NCI-H526 (cell line): ENCODE measurements at regions not wholly inside any gene's neighbourhood (a gene's known extent, or its start where the extent isn't known, plus 50 kb on each side); places are given as distances from the start of the nearest gene placed in this dataset.

Source experiments
- DNase-seq, 2 experiments: peaks; one replicate each; lab custom pipeline; 2025; lab: John Stamatoyannopoulos, UW

GRCh38 chr15:99440551-99441443 is 125.0 kb upstream of the MEF2A start:
- peak; percentile 55 to 75 for DNase-seq

GRCh38 chr15:99441444-99441800 is 124.4 kb upstream of the MEF2A start:
- no peak for DNase-seq

- DNase-seq: no peak
Observed at GRCh38 chr15:99441871-99442251, 123.9 kb upstream of the MEF2A start.

GRCh38 chr15:99442252-99442897 is 123.4 kb upstream of the MEF2A start:
- no peak for DNase-seq

- no peak for DNase-seq
Observed at GRCh38 chr15:99443056-99443756, 122.6 kb upstream of the MEF2A start.

GRCh38 chr15:99443768-99444446 is 121.9 kb upstream of the MEF2A start:
- DNase-seq: no peak

- DNase-seq: peak in 1 of 2 experiments; percentile 22
Observed at GRCh38 chr15:99445272-99445850, 120.4 kb upstream of the MEF2A start.

GRCh38 chr15:99446565-99447496 is 119.0 kb upstream of the MEF2A start:
- DNase-seq: peak in 1 of 2 experiments; percentile 32

- DNase-seq: peak in 1 of 2 experiments; percentile 20
Observed at GRCh38 chr15:99447497-99448371, 118.0 kb upstream of the MEF2A start.

GRCh38 chr15:99449514-99449913 is 116.3 kb upstream of the MEF2A start:
- peak in 1 of 2 experiments; percentile 17 for DNase-seq

GRCh38 chr15:99450896-99451358 is 114.9 kb upstream of the MEF2A start:
- DNase-seq: peak in 1 of 2 experiments; percentile 25

GRCh38 chr15:99451484-99451883 is 114.3 kb upstream of the MEF2A start:
- DNase-seq: no peak

GRCh38 chr15:99452010-99452409 is 113.8 kb upstream of the MEF2A start:
- DNase-seq: no peak

GRCh38 chr15:99452728-99453636 is 112.8 kb upstream of the MEF2A start:
- no peak for DNase-seq

GRCh38 chr15:99453637-99454030 is 112.2 kb upstream of the MEF2A start:
- no peak for DNase-seq

- no peak for DNase-seq
Observed at GRCh38 chr15:99454107-99454809, 111.5 kb upstream of the MEF2A start.

- DNase-seq: no peak
Observed at GRCh38 chr15:99454941-99455788, 110.6 kb upstream of the MEF2A start.
